GM23338 (cell line): ENCODE measurements at regions not wholly inside any gene's neighbourhood (a gene's known extent, or its start where the extent isn't known, plus 50 kb on each side); places are given as distances from the start of the nearest gene placed in this dataset.

Experiments used
- ATAC-seq: fragments of 200-7000 bp; cut with Tn5 transposase; 3 replicates; pipeline ENCODE4 v1.9.1; 2020
- DNase-seq: peaks from one replicate; pipeline ENCODE4 v3.0.0-alpha.2; 2015; ENCODE audit warnings: low spot score
- H2AFZ ChIP-seq: fragments of 200-600 bp; sonication (generic); 2 replicates; pipeline ENCODE4 v1.8.0; 2016; ENCODE audit warnings: antibody characterized with exemption, mild to moderate bottlenecking, moderate library complexity
- H3F3A ChIP-seq: fragments of 200-600 bp; sonication (generic); replicated peaks from 2 replicates; pipeline ENCODE4 v1.8.0; 2017; ENCODE audit warnings: antibody characterized with exemption, mixed run types, low read depth
- H3K27ac ChIP-seq: fragments of 200-600 bp; sonication (generic); 2 replicates; pipeline ENCODE4 v1.6.1; 2016; ENCODE audit warnings: low read depth
- H3K27me3 ChIP-seq: fragments of 200-600 bp; sonication (generic); 2 replicates; pipeline ENCODE4 v1.8.0; 2016; ENCODE audit warnings: mild to moderate bottlenecking, mixed run types, moderate library complexity; ENCODE audit not compliant: insufficient read depth
- H3K36me3 ChIP-seq: fragments of 200-600 bp; sonication (generic); 2 replicates; pipeline ENCODE4 v1.8.0; 2016; ENCODE audit warnings: mild to moderate bottlenecking; ENCODE audit not compliant: insufficient read depth
- H3K4me1 ChIP-seq: fragments of 200-600 bp; sonication (generic); 2 replicates; pipeline ENCODE4 v1.8.0; 2016; ENCODE audit warnings: mild to moderate bottlenecking, moderate library complexity; ENCODE audit not compliant: insufficient read depth
- H3K4me2 ChIP-seq: fragments of 200-600 bp; sonication (generic); 2 replicates; pipeline ENCODE4 v1.7.1; 2017; ENCODE audit warnings: mixed run types
- H3K4me3 ChIP-seq: fragments of 200-600 bp; sonication (generic); 2 replicates; pipeline ENCODE4 v1.6.1; 2016; ENCODE audit warnings: mixed run types
- H3K79me2 ChIP-seq: fragments of 200-600 bp; sonication (generic); replicated peaks from 2 replicates; pipeline ENCODE4 v1.8.0; 2017; ENCODE audit warnings: mild to moderate bottlenecking; ENCODE audit not compliant: insufficient read depth
- H3K9me2 ChIP-seq: fragments of 200-600 bp; sonication (generic); 2 replicates; pipeline ENCODE4 v1.8.0; 2017; ENCODE audit not compliant: insufficient read depth
- H4K20me1 ChIP-seq: fragments of 200-600 bp; sonication (generic); replicated peaks from 2 replicates; pipeline ENCODE4 v1.8.0; 2017; ENCODE audit warnings: mild to moderate bottlenecking; ENCODE audit not compliant: insufficient read depth
- H3K27ac Mint-ChIP-seq: 2 replicates; pipeline ENCODE4 v1.8.0; 2020; ENCODE audit warnings: inconsistent platforms, mild to moderate bottlenecking, moderate library complexity, mixed read lengths
- H3K27me3 Mint-ChIP-seq: 3 replicates; pipeline ENCODE4 v1.8.0; 2022; ENCODE audit warnings: low read depth, mild to moderate bottlenecking, moderate library complexity, mixed read lengths, inconsistent platforms; ENCODE audit not compliant: insufficient read depth, poor library complexity
- H3K36me3 Mint-ChIP-seq: 3 replicates; pipeline ENCODE4 v1.8.0; 2021; ENCODE audit warnings: low read depth, mild to moderate bottlenecking, inconsistent platforms, moderate library complexity, mixed read lengths
- H3K4me1 Mint-ChIP-seq: 3 replicates; pipeline ENCODE4 v1.8.0; 2020; ENCODE audit warnings: mild to moderate bottlenecking, inconsistent platforms, mixed read lengths
- H3K4me3 Mint-ChIP-seq: 3 replicates; pipeline ENCODE4 v1.8.0; 2021; ENCODE audit warnings: moderate library complexity, mild to moderate bottlenecking, inconsistent platforms, mixed read lengths
- H3K9me3 Mint-ChIP-seq: 3 replicates; pipeline ENCODE4 v1.8.0; 2020; ENCODE audit warnings: moderate library complexity, mild to moderate bottlenecking, inconsistent platforms, mixed read lengths
- CREB1 ChIP-seq: fragments of 250-450 bp; sonication (Bioruptor Pico); IDR thresholded peaks from 2 replicates; pipeline ENCODE4 v1.5.0; 2020; ENCODE audit warnings: low read depth, mild to moderate bottlenecking, moderate library complexity
- CTCF ChIP-seq, 2 experiments: fragments of 200-600 bp in 1 of 2; sonication (generic) in 1 of 2; conservative IDR thresholded peaks; 2 replicates each; pipeline versions ENCODE4 v1.5.1 to v1.6.1; 2016 to 2017; ENCODE audit warnings: antibody characterized with exemption in 2 of 2, low read depth in 2 of 2, mild to moderate bottlenecking in 2 of 2, moderate library complexity in 1 of 2
- ETS1 ChIP-seq: IDR thresholded peaks from 2 replicates; pipeline ENCODE4 v1.6.1; 2016; ENCODE audit warnings: antibody characterized with exemption
- EZH2 ChIP-seq: fragments of 200-600 bp; sonication (generic); IDR thresholded peaks from one replicate; pipeline ENCODE4 v1.8.0; 2017; ENCODE audit warnings: antibody characterized with exemption, mild to moderate bottlenecking, low read depth; ENCODE audit not compliant: unreplicated experiment
- EZH2phosphoT487 ChIP-seq: fragments of 200-600 bp; sonication (generic); IDR thresholded peaks from one replicate; pipeline ENCODE4 v1.8.1; 2018; ENCODE audit warnings: antibody characterized with exemption; ENCODE audit not compliant: unreplicated experiment
- JUNB ChIP-seq: IDR thresholded peaks from one replicate; pipeline ENCODE4 v1.6.1; 2016; ENCODE audit warnings: antibody characterized with exemption; ENCODE audit not compliant: unreplicated experiment
- NANOG ChIP-seq: IDR thresholded peaks from 2 replicates; pipeline ENCODE4 v1.6.1; 2016; ENCODE audit warnings: antibody characterized with exemption, borderline replicate concordance
- POLR2AphosphoS5 ChIP-seq: IDR thresholded peaks from 2 replicates; pipeline ENCODE4 v1.6.1; 2016; ENCODE audit warnings: antibody characterized with exemption, low read depth
- REST ChIP-seq: IDR thresholded peaks from one replicate; pipeline ENCODE4 v1.6.1; 2018; ENCODE audit warnings: antibody characterized with exemption; ENCODE audit not compliant: unreplicated experiment
- STAT1 ChIP-seq: IDR thresholded peaks from one replicate; pipeline ENCODE4 v1.6.1; 2016; ENCODE audit warnings: antibody characterized with exemption; ENCODE audit not compliant: unreplicated experiment
- ZNF114 ChIP-seq: fragments of 250-450 bp; sonication (Bioruptor Pico); IDR thresholded peaks from 2 replicates; pipeline ENCODE4 v1.5.0; 2020; ENCODE audit warnings: mild to moderate bottlenecking, moderate library complexity
- ZNF331 ChIP-seq: fragments of 250-450 bp; sonication (Bioruptor Pico); IDR thresholded peaks from 2 replicates; pipeline ENCODE4 v1.5.0; 2020; ENCODE audit warnings: low read depth, mild to moderate bottlenecking, moderate library complexity
- ZNF462 ChIP-seq: fragments of 250-450 bp; sonication (Bioruptor Pico); IDR thresholded peaks from 2 replicates; pipeline ENCODE4 v1.5.0; 2020; ENCODE audit warnings: mild to moderate bottlenecking, moderate library complexity

- Histone ChIP-seq H3F3A (no peaks in the 10 kb centered on the region), H3K9me2 (no peaks in the 10 kb centered on the region), H3K27ac (no peak overlapping the region), H3K4me1 (peaks cover 10% of the 10 kb centered on the region), H2AFZ (no peak overlapping the region), H3K4me2 (no peak overlapping the region), H3K27me3 (no peaks in the 10 kb centered on the region), H3K4me3 (no peak overlapping the region), H4K20me1 (no peaks in the 10 kb centered on the region), H3K36me3 (no peaks in the 10 kb centered on the region), H3K79me2 (no peaks in the 10 kb centered on the region)
- Mint-ChIP-seq H3K27ac (no peak overlapping the region), H3K4me1 (peaks cover 9% of the 10 kb centered on the region; the same call in 2 of the 3 replicates), H3K4me3 (no peak overlapping the region), H3K36me3 (no peaks in the 10 kb centered on the region), H3K9me3 (0 out of 3 replicates have a peak, but pooled peaks cover 2% of the 10 kb centered on the region), H3K27me3 (peaks cover under 1% of the 10 kb centered on the region)
- ATAC-seq (no peak), DNase-seq (no peak)
- TF ChIP-seq ZNF331 (CRISPR knock-in tag) (no peak), POLR2AphosphoS5 (no peak), ZNF462 (CRISPR knock-in tag) (no peak), JUNB (no peak), ETS1 (no peak), ZNF114 (CRISPR knock-in tag) (no peak), EZH2phosphoT487 (no peak), CTCF (conservative IDR thresholded peaks at IDR 0.05; ENCODE audit: low read depth in 2 of 2) (no peak), STAT1 (no peak), CREB1 (no peak), EZH2 (no peak), NANOG (no peak), REST (no peak)
These were observed 691.4 kb upstream of the NCAM2 start for GRCh38 chr21:20306836-20307235.
